Keratinocyte (primary cell): ENCODE measurements at regions not wholly inside any gene's neighbourhood (a gene's known extent, or its start where the extent isn't known, plus 50 kb on each side); places are given as distances from the start of the nearest gene placed in this dataset.

Experiments used
- DNase-seq: peaks from one replicate; pipeline ENCODE4 v3.0.0-alpha.2; 2011; ENCODE audit warnings: low read depth, missing footprints, low spot score
- FAIRE-seq: peaks from 2 replicates; lab custom pipeline; 2011; peaks lifted over from hg19 to GRCh38; lab: Jason Lieb, UNC
- H2AFZ ChIP-seq: 2 replicates; pipeline ENCODE4 v1.6.0; 2012; ENCODE audit warnings: low read length, control low read depth, inconsistent platforms; ENCODE audit not compliant: control insufficient read depth
- H3K27ac ChIP-seq: 2 replicates; pipeline ENCODE4 v1.5.1; 2011; ENCODE audit warnings: low read length; ENCODE audit not compliant: control insufficient read depth, insufficient read depth
- H3K27me3 ChIP-seq: 3 replicates; pipeline ENCODE4 v1.6.0; 2011; ENCODE audit warnings: low read length; ENCODE audit not compliant: control insufficient read depth, insufficient read depth; ENCODE audit errors: extremely low read depth
- H3K36me3 ChIP-seq, 2 experiments: 2 replicates in 1 of 2; 3 replicates in 1 of 2; pipeline ENCODE4 v1.5.1; 2011; ENCODE audit warnings: low read length in 2 of 2, mild to moderate bottlenecking in 1 of 2; ENCODE audit not compliant: control insufficient read depth in 2 of 2, insufficient read depth in 2 of 2; ENCODE audit errors: extremely low read depth in 1 of 2
- H3K4me1 ChIP-seq: 3 replicates; pipeline ENCODE4 v1.5.1; 2011; ENCODE audit warnings: low read length; ENCODE audit not compliant: control insufficient read depth, insufficient read depth; ENCODE audit errors: extremely low read depth
- H3K4me2 ChIP-seq: 3 replicates; pipeline ENCODE4 v1.6.0; 2011; ENCODE audit warnings: low read depth, low read length; ENCODE audit not compliant: control insufficient read depth, insufficient read depth; ENCODE audit errors: extremely low read depth
- H3K4me3 ChIP-seq, 3 experiments: fragments of 200-600 bp in 1 of 3; sonication (generic) in 1 of 3; 2 replicates in 2 of 3; 3 replicates in 1 of 3; pipeline ENCODE4 v1.5.1; 2011 to 2016; ENCODE audit warnings: low read length in 3 of 3, mild to moderate bottlenecking in 3 of 3, control low read depth in 2 of 3, inconsistent platforms in 1 of 3, low read depth in 1 of 3, mixed read lengths in 1 of 3, mixed run types in 1 of 3, moderate library complexity in 1 of 3; ENCODE audit not compliant: control insufficient read depth in 2 of 3, insufficient read depth in 2 of 3; ENCODE audit errors: extremely low read depth in 1 of 3
- H3K79me2 ChIP-seq: 2 replicates; pipeline ENCODE4 v1.6.0; 2012; ENCODE audit warnings: low read length; ENCODE audit not compliant: control insufficient read depth, insufficient read depth
- H3K9ac ChIP-seq: 3 replicates; pipeline ENCODE4 v1.6.0; 2011; ENCODE audit warnings: low read length; ENCODE audit not compliant: control insufficient read depth, insufficient read depth; ENCODE audit errors: extremely low read depth
- H3K9me1 ChIP-seq: 3 replicates; pipeline ENCODE4 v1.6.0; 2011; ENCODE audit warnings: low read length; ENCODE audit not compliant: control insufficient read depth, insufficient read depth; ENCODE audit errors: extremely low read depth
- H3K9me3 ChIP-seq: 2 replicates; pipeline ENCODE4 v1.5.1; 2012; ENCODE audit warnings: low read depth, low read length; ENCODE audit not compliant: control insufficient read depth
- H4K20me1 ChIP-seq: 3 replicates; pipeline ENCODE4 v1.6.0; 2011; ENCODE audit warnings: low read length; ENCODE audit not compliant: control insufficient read depth, insufficient read depth; ENCODE audit errors: extremely low read depth
- CTCF ChIP-seq, 3 experiments: IDR thresholded peaks in 1 of 3; conservative IDR thresholded peaks in 1 of 3; optimal IDR thresholded peaks in 1 of 3; 2 replicates in 2 of 3; 3 replicates in 1 of 3; pipeline versions ENCODE3 to v1.5.1; 2011; ENCODE audit warnings: low read length in 3 of 3, mild to moderate bottlenecking in 3 of 3, moderate library complexity in 2 of 3, control low read depth in 1 of 3, inconsistent platforms in 1 of 3; ENCODE audit not compliant: insufficient read depth in 2 of 3; ENCODE audit errors: extremely low read depth in 1 of 3
- EZH2 ChIP-seq: IDR thresholded peaks from one replicate; pipeline ENCODE4 v1.6.1; 2012; ENCODE audit warnings: inconsistent platforms, mild to moderate bottlenecking, low read length, moderate library complexity
- dilution Hi-C: fragments of 300-500 bp; cut with MboI; formaldehyde crosslinking; loops from one replicate; pipeline ENCODE4 v1.7.0; 2020; ENCODE audit warnings: low sequenced_read_pairs; ENCODE audit not compliant: extremely low pct_ligation_motif_present

- dilution Hi-C loops: no loop called here
- no peak overlapping the region for H3K4me2 ChIP-seq
- no peak overlapping the region for H3K27ac ChIP-seq
- H3K9ac ChIP-seq: no peak overlapping the region
- no peak overlapping the region for H2AFZ ChIP-seq
- H3K4me1 ChIP-seq: no peaks in the 10 kb centered on the region
- no peaks in the 10 kb centered on the region for H3K9me3 ChIP-seq
- peaks cover 4% of the 10 kb centered on the region for H3K27me3 ChIP-seq
- FAIRE-seq (no peak), DNase-seq (no peak)
- no peaks in the 10 kb centered on the region for H3K79me2 ChIP-seq
- H3K9me1 ChIP-seq: no peaks in the 10 kb centered on the region
- no peaks in the 10 kb centered on the region for H4K20me1 ChIP-seq
- H3K36me3 ChIP-seq: no peaks in the 10 kb centered on the region
- H3K4me3 ChIP-seq: no peak overlapping the region
- TF ChIP-seq CTCF (optimal IDR thresholded peaks at IDR 0.05 in 1 of 3, IDR thresholded peaks at IDR 0.05 in 1 of 3, conservative IDR thresholded peaks at IDR 0.05 in 1 of 3; ENCODE audit: extremely low read depth in 1 of 3, insufficient read depth in 2 of 3, low read length in 3 of 3) (no peak), EZH2 (no peak)
Measured at GRCh38 chrX:69083361-69083760, 81.9 kb downstream of the PJA1 start.

- no peaks in the 10 kb centered on the region for H4K20me1 ChIP-seq
- FAIRE-seq: no peak
- no peak overlapping the region for H3K27ac ChIP-seq
- TF ChIP-seq EZH2 (no peak), CTCF (optimal IDR thresholded peaks at IDR 0.05 in 1 of 3, IDR thresholded peaks at IDR 0.05 in 1 of 3, conservative IDR thresholded peaks at IDR 0.05 in 1 of 3; ENCODE audit: extremely low read depth in 1 of 3, insufficient read depth in 2 of 3, low read length in 3 of 3) (no peak)
- DNase-seq: no peak
- H3K79me2 ChIP-seq: no peaks in the 10 kb centered on the region
- no peak overlapping the region for H3K4me2 ChIP-seq
- no peaks in the 10 kb centered on the region for H3K9me3 ChIP-seq
- peaks cover 4% of the 10 kb centered on the region for H3K27me3 ChIP-seq
- H3K4me1 ChIP-seq: no peaks in the 10 kb centered on the region
- no peak overlapping the region for H2AFZ ChIP-seq
- H3K36me3 ChIP-seq: no peaks in the 10 kb centered on the region
- no peak overlapping the region for H3K9ac ChIP-seq
- H3K9me1 ChIP-seq: no peaks in the 10 kb centered on the region
- no peak overlapping the region for H3K4me3 ChIP-seq
- dilution Hi-C loops: no loop called here
Measured at GRCh38 chrX:69082753-69083150, 82.5 kb downstream of the PJA1 start.
